ENCODE measurements at regions not wholly inside any gene's neighbourhood (a gene's known extent, or its start where the extent isn't known, plus 50 kb on each side); places are given as distances from the start of the nearest gene placed in this dataset.

GRCh38 chr6:153618371-153619322 is 420.4 kb upstream of the OPRM1 start:
- in situ Hi-C loops (cut with HindIII; ENCODE audit: low pct_ligation_motif_present, low sequenced_read_pairs), result no loop called here
- H3K27me3 ChIP-seq (replicated peaks), result no peaks in the 10 kb centered on the region
- no peak overlapping the region for H3K4me3 ChIP-seq (ENCODE audit: low read depth, low read length)
- H3K36me3 ChIP-seq (replicated peaks), result no peaks in the 10 kb centered on the region
- no peak overlapping the region for H3K27ac ChIP-seq
- no peak for TF ChIP-seq CTCF (IDR thresholded peaks at IDR 0.05; ENCODE audit: low read depth, low read length, missing control alignments)
- no peak for DNase-seq

GRCh38 chr6:153616506-153616905 is 422.5 kb upstream of the OPRM1 start:
- no peaks in the 10 kb centered on the region for H3K36me3 ChIP-seq (replicated peaks)
- H3K4me3 ChIP-seq (ENCODE audit: low read depth, low read length), result no peak overlapping the region
- no peak for TF ChIP-seq CTCF (IDR thresholded peaks at IDR 0.05; ENCODE audit: low read depth, low read length, missing control alignments)
- H3K27me3 ChIP-seq (replicated peaks), result no peaks in the 10 kb centered on the region
- DNase-seq, result no peak
- in situ Hi-C loops (cut with HindIII; ENCODE audit: low pct_ligation_motif_present, low sequenced_read_pairs), result no loop called here
- H3K27ac ChIP-seq, result no peak overlapping the region

GRCh38 chr6:153613719-153614455 is 425.2 kb upstream of the OPRM1 start:
- in situ Hi-C loops (cut with HindIII; ENCODE audit: low pct_ligation_motif_present, low sequenced_read_pairs), result no loop called here

GRCh38 chr6:153602401-153602800 is 436.6 kb upstream of the OPRM1 start:
- TF ChIP-seq CTCF (IDR thresholded peaks at IDR 0.05; ENCODE audit: low read depth, low read length, missing control alignments), result no peak
- in situ Hi-C loops (cut with HindIII; ENCODE audit: low pct_ligation_motif_present, low sequenced_read_pairs), result no loop called here
- DNase-seq, result no peak
- no peaks in the 10 kb centered on the region for H3K36me3 ChIP-seq (replicated peaks)
- H3K4me3 ChIP-seq (ENCODE audit: low read depth, low read length), result no peak overlapping the region
- no peak overlapping the region for H3K27ac ChIP-seq
- H3K27me3 ChIP-seq (replicated peaks), result no peaks in the 10 kb centered on the region

More at GRCh38 chr6:153613719-153614455, 425.2 kb upstream of the OPRM1 start:
- Histone ChIP-seq H3K27me3 (replicated peaks) (no peaks in the 10 kb centered on the region), H3K4me3 (ENCODE audit: low read depth, low read length) (no peak overlapping the region), H3K36me3 (replicated peaks) (no peaks in the 10 kb centered on the region), H3K27ac (no peak overlapping the region)
- DNase-seq, result no peak
- no peak for TF ChIP-seq CTCF (IDR thresholded peaks at IDR 0.05; ENCODE audit: low read depth, low read length, missing control alignments)

- Histone ChIP-seq H3K27me3 (replicated peaks) (no peaks in the 10 kb centered on the region), H3K4me3 (ENCODE audit: low read depth, low read length) (no peak overlapping the region), H3K36me3 (replicated peaks) (no peaks in the 10 kb centered on the region), H3K27ac (no peak overlapping the region)
- in situ Hi-C loops (cut with HindIII; ENCODE audit: low pct_ligation_motif_present, low sequenced_read_pairs), result no loop called here
- DNase-seq, result no peak
- no peak for TF ChIP-seq CTCF (IDR thresholded peaks at IDR 0.05; ENCODE audit: low read depth, low read length, missing control alignments)
These were observed 439.1 kb upstream of the OPRM1 start for GRCh38 chr6:153599901-153600300.
